Tibial artery (tissue), 4 donors: ENCODE measurements at regions not wholly inside any gene's neighbourhood (a gene's known extent, or its start where the extent isn't known, plus 50 kb on each side); places are given as distances from the start of the nearest gene placed in this dataset.

ENCODE experiments used
- DNase-seq, 2 donors: peaks; one replicate each; pipeline ENCODE4 v3.0.0-alpha.2; 2019
- H3K27ac ChIP-seq, 2 donors: fragments of 200-600 bp; sonication (generic) in 1 of 2; 1 replicate in 1 of 2; 2 replicates in 1 of 2; pipeline ENCODE4 v1.5.1; 2018 to 2019; ENCODE audit warnings: mild to moderate bottlenecking in 1 of 2
- H3K27me3 ChIP-seq, 2 donors: fragments of 200-600 bp; sonication (generic) in 1 of 2; one replicate each; pipeline versions ENCODE4 v1.5.1 to v1.6.0; 2016 to 2019
- H3K36me3 ChIP-seq, 3 donors: fragments of 200-600 bp; sonication (generic) in 2 of 3; one replicate each; pipeline ENCODE4 v1.5.1; 2016 to 2019; ENCODE audit warnings: mild to moderate bottlenecking in 2 of 3
- H3K4me1 ChIP-seq, 4 donors: fragments of 200-600 bp; sonication (generic) in 2 of 4; 1 replicate in 3 of 4; 2 replicates in 1 of 4; pipeline ENCODE4 v1.5.1; 2016 to 2019
- H3K4me3 ChIP-seq, 2 donors: fragments of 200-600 bp; sonication (generic) in 1 of 2; 1 replicate in 1 of 2; 2 replicates in 1 of 2; pipeline ENCODE4 v1.5.1; 2018 to 2019; ENCODE audit warnings: mild to moderate bottlenecking in 2 of 2
- H3K9me3 ChIP-seq, 3 donors: fragments of 200-600 bp; sonication (generic) in 1 of 3; one replicate each; pipeline ENCODE4 v1.5.1; 2016 to 2019
- intact Hi-C: fragments of 100-400 bp; cut with DNase I; formaldehyde crosslinking; loops from one replicate; pipeline ENCODE4 v1.15.0; 2023; ENCODE audit warnings: low total_unique reads
- TF ChIP-seq, protein P1 (sequence below), 2 experiments: fragments of 200-600 bp in 1 of 2; fragments of 450-650 bp in 1 of 2; IDR thresholded peaks; one replicate each; pipeline ENCODE4 v1.5.1; 2017 to 2019; ENCODE audit warnings: antibody characterized with exemption in 2 of 2, mild to moderate bottlenecking in 1 of 2, moderate library complexity in 1 of 2

DNA sequence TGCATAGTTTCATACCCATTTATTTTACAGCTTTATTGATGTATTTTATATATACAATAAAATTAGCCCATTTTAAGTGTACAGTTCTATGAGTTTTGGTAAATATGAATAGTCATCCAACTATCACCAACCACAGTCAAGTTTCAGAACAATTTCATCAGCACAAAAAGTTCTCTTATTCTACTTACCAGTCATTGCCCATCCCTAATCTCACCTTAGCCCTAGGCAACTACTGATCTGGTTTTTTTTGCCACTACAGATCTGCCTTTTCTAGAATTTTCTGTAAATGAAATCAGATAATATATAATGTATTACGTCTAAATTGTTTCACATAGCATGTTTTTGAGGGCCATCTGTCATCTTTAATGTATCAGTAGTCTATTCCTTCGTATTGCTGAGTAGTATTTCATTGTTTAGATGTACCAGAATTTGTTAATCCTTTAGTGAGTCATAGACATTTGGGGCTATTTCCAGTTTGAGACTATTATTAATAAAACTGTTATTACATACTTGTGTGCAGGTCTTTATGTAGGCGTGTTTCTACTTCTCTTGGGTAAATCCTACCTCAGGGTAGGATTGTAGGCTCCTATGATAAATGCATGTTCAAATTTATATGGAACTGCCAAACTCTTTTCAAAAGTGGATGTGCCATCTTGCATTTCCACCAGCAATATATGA, 198.5 kb upstream of the ADAMTSL1 start:
- intact Hi-C loops: no loop called here
- Histone ChIP-seq H3K27me3 (no peaks in the 10 kb centered on the region), H3K4me1 (peaks cover 0 to 8% (median 0%) of the 10 kb centered on the region in 4 donors), H3K36me3 (peaks cover 0 to 3% (median 0%) of the 10 kb centered on the region in 3 donors), H3K4me3 (no peak overlapping the region), H3K9me3 (no peaks in the 10 kb centered on the region), H3K27ac (no peak overlapping the region)
- DNase-seq: no peak
- TF ChIP-seq, protein P1, sequence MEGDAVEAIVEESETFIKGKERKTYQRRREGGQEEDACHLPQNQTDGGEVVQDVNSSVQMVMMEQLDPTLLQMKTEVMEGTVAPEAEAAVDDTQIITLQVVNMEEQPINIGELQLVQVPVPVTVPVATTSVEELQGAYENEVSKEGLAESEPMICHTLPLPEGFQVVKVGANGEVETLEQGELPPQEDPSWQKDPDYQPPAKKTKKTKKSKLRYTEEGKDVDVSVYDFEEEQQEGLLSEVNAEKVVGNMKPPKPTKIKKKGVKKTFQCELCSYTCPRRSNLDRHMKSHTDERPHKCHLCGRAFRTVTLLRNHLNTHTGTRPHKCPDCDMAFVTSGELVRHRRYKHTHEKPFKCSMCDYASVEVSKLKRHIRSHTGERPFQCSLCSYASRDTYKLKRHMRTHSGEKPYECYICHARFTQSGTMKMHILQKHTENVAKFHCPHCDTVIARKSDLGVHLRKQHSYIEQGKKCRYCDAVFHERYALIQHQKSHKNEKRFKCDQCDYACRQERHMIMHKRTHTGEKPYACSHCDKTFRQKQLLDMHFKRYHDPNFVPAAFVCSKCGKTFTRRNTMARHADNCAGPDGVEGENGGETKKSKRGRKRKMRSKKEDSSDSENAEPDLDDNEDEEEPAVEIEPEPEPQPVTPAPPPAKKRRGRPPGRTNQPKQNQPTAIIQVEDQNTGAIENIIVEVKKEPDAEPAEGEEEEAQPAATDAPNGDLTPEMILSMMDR (IDR thresholded peaks at IDR 0.05): no peak

DNA sequence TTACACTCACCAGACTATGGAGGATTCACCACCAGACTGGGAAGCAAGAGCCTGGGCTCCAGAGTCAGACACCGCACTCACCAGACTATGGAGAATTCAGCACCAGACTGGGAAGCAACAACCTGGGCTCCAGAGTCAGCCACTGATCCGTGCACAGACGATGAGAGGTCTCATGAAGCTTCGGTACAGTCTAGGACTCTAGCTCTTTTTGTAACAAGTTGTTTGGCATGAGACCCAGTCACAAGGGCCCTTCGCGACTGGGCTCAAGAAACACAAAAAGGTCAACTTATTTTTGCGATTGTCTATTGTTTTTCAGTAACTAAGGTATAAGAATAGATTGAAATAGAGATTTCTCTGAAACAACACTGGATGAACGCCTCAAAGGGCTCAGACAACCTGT, 192.7 kb upstream of the ADAMTSL1 start:
- no peak overlapping the region for H3K27ac ChIP-seq
- no peak overlapping the region for H3K4me3 ChIP-seq
- no peak for DNase-seq
- no peaks in the 10 kb centered on the region for H3K27me3 ChIP-seq
- H3K4me1 ChIP-seq: no peaks in the 10 kb centered on the region
- peaks cover 0 to 3% (median 0%) of the 10 kb centered on the region in 3 donors for H3K36me3 ChIP-seq
- no peaks in the 10 kb centered on the region for H3K9me3 ChIP-seq
- intact Hi-C loops: no loop called here
- TF ChIP-seq, protein P1 (IDR thresholded peaks at IDR 0.05): no peak

DNA sequence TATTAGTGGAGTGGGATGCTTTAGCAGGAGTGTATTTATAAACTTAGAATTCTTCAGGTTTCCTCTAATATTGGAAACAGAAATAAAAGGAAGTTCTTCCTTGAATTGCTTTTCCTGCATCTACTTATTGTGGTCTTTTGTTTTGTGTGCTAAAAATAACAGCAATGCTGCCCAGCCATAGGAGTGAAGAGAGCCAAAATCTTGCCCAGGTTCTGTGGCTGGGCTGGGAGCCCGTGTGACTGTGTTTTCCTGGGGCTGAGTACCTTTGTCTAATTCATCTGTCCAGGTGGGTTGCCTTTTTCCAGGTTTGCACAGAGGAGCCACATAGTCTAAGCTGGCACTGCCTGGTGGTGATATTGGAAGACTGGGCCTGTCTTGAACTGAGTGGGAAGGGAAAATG, 179.7 kb upstream of the ADAMTSL1 start:
- Histone ChIP-seq H3K27ac (no peak overlapping the region), H3K4me3 (no peak overlapping the region), H3K4me1 (peaks cover 0 to 13% (median 3%) of the 10 kb centered on the region in 4 donors), H3K9me3 (no peaks in the 10 kb centered on the region), H3K27me3 (no peaks in the 10 kb centered on the region), H3K36me3 (no peaks in the 10 kb centered on the region)
- intact Hi-C loops: no loop called here
- DNase-seq: no peak
- TF ChIP-seq, protein P1 (IDR thresholded peaks at IDR 0.05): no peak

DNA sequence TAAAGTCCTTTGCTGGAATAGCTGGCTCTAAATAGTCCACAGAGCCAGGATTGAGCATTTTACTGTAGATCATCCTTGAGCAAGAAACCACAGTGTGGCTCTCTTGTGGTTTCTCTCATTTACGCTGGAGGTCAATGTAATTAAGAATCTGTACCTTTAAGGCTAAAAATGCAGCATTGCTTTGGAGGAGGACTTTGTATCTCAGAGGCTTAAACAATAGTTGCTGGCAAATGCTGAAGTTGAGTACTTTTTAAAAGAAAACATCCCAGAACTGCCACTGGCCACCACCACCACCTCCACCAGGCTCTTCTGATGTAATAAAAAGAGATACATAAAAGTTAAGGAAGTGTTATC, 177.3 kb upstream of the ADAMTSL1 start:
- DNase-seq: no peak
- Histone ChIP-seq H3K4me3 (no peak overlapping the region), H3K36me3 (no peaks in the 10 kb centered on the region), H3K27ac (no peak overlapping the region), H3K4me1 (peaks cover 0 to 13% (median 3%) of the 10 kb centered on the region in 4 donors), H3K27me3 (no peaks in the 10 kb centered on the region), H3K9me3 (no peaks in the 10 kb centered on the region)
- TF ChIP-seq, protein P1 (IDR thresholded peaks at IDR 0.05): no peak
- intact Hi-C loops: no loop called here

DNA sequence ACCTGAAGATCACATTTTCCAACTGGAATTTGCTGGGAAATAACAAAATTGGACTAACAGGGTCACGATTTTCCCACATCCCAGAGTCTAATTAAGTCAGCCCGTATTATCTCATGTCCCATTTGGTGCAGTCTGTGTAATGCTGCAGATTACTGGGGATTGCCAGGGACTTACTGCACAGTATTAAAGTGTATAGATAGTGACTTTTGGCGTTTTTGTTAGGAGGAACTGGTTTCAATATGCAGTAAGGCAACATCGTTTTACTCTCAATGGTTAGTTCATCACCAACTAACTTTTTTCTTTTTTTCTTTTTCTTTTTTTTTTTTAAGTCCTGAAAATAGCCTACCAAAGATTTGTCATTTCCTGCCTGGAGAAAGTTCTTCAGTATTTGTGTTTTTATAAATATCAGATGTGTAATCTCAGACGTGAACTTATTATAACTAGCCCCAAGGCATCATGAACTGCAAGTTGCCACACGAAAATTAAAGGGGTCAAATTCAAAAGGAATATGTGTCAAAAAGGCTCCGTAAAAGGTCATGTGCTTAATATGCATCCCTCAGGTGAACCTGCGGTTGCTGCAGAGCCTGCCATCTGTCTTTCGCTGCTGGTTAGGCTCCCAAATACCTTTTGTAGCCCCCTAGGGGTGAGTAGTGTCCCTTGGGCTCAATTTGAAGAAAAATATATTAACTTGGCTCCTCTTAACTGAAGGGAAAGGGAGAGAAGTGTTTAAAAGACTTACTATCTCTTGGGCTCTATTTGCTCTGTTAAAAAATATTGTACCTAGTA, 176.7 kb upstream of the ADAMTSL1 start:
- Histone ChIP-seq H3K9me3 (no peaks in the 10 kb centered on the region), H3K4me3 (no peak overlapping the region), H3K4me1 (peaks cover 0 to 13% (median 3%) of the 10 kb centered on the region in 4 donors), H3K36me3 (no peaks in the 10 kb centered on the region), H3K27me3 (no peaks in the 10 kb centered on the region), H3K27ac (no peak overlapping the region)
- intact Hi-C loops: no loop called here
- TF ChIP-seq, protein P1 (IDR thresholded peaks at IDR 0.05): no peak
- no peak for DNase-seq
